HG03575 (cell line): ENCODE measurements at regions not wholly inside any gene's neighbourhood (a gene's known extent, or its start where the extent isn't known, plus 50 kb on each side); places are given as distances from the start of the nearest gene placed in this dataset.

ENCODE experiments used
- ATAC-seq: cut with Tn5 transposase; IDR thresholded peaks from one replicate; pipeline ENCODE4 v1.9.1; 2021; ENCODE audit not compliant: unreplicated experiment, insufficient number of reproducible peaks, low FRiP score; ENCODE audit errors: extremely low read depth

DNA sequence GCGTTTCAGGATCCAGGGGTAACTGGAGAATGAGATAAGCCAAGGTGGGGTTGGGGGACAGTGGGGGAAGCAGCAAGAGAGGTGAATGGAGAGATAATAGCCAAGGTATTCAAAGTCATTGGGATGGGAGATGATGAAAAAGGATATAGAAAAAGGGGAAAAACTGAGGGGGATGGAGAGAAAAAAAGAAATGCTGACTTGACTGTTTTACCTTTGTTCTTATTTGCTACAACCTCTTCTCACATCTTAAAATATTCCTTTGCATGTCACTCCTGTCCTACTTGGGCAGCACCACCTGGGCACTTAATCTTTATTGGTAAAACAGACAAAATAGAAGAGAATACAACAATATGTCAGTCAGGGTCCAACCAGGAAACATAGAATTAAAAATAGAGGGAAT is 56.0 kb upstream of the FNDC3A start:
- ATAC-seq = no peak

DNA sequence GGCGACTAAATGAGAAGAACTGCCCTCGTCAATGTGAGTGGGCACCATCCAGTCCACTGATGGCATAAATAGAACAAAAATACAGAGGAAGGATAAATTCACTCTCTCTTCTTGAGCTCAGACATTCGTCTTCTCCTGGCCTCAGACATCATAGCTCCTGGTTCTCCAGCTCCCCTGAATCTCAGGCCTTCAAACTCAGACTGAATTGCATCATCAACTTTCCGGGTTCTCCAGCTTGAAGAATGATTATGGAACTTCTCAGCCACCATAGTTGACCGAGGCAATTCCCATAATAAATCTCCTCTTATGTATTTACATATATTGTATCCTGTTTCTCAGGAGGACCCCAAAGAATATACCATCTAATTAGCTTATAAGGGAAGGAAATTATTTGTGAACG is 55.0 kb upstream of the FNDC3A start:
- ATAC-seq = no peak

DNA sequence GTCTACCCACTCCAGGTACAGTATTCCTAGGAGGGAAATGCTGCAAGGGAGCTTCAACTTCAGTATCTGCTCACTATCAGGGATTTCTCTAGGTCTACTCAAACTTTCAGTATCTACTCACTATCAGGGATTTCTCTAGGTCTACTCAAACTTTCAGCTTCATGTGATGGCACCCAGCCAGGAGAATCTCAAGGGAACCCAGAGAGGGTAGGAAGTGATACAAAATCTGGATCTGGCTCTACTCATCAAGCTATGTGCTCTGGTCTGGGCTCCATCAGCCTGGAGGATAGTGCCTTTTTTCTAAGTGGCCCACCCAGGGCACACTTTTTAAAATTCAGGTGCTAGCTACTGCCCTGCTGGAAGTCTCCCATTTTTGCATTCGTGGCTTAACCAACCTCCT is 52.3 kb upstream of the FNDC3A start:
- no peak for ATAC-seq

DNA sequence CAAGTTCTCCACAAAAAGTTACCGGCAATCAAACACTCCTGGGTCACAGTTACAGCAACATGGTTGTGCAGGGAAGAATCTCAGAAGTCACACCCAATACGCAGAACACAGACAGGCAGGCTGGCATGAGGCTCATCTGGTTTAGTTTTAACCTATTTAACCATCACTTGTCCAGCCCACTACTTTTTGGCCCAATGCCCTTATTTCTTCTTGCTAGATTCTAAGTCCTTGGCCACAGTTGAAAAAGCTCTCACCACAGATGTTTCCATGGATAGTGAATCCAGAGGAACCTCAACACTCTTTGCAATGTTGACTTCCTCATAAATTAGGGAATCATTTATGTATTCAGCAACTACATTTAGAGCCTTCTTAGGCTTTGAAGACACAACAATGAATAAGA is 50.7 kb upstream of the FNDC3A start:
- ATAC-seq = no peak
